Astrocyte (in vitro differentiated cells and primary cell): ENCODE measurements at regions not wholly inside any gene's neighbourhood (a gene's known extent, or its start where the extent isn't known, plus 50 kb on each side); places are given as distances from the start of the nearest gene placed in this dataset.
A peak's percentile ranks its signal among the peaks of the same experiment; 100 is the strongest.

Experiments used
- DNase-seq: peaks from one replicate; pipeline ENCODE4 v3.0.0-alpha.2; 2010; ENCODE audit warnings: low read depth
- FAIRE-seq: peaks from 2 replicates; lab custom pipeline; 2011; peaks lifted over from hg19 to GRCh38; lab: Jason Lieb, UNC
- H2AFZ ChIP-seq: 2 replicates; pipeline ENCODE4 v1.6.0; 2012; ENCODE audit warnings: low read depth, low read length, inconsistent platforms
- H3K27ac ChIP-seq: 2 replicates; pipeline ENCODE4 v1.5.1; 2011; ENCODE audit warnings: low read depth, low read length, inconsistent platforms
- H3K27me3 ChIP-seq: 2 replicates; pipeline ENCODE4 v1.6.0; 2011; ENCODE audit warnings: low read length, inconsistent platforms; ENCODE audit not compliant: insufficient read depth
- H3K36me3 ChIP-seq: 2 replicates; pipeline ENCODE4 v1.5.1; 2011; ENCODE audit warnings: low read length, inconsistent platforms; ENCODE audit not compliant: insufficient read depth
- H3K4me1 ChIP-seq: 2 replicates; pipeline ENCODE4 v1.5.1; 2011; ENCODE audit warnings: low read length, inconsistent platforms; ENCODE audit not compliant: insufficient read depth
- H3K4me2 ChIP-seq: 2 replicates; pipeline ENCODE4 v1.6.0; 2012; ENCODE audit warnings: low read length, inconsistent platforms
- H3K4me3 ChIP-seq: 2 replicates; pipeline ENCODE4 v1.5.1; 2011; ENCODE audit warnings: low read depth, mild to moderate bottlenecking, low read length, inconsistent platforms; ENCODE audit not compliant: insufficient read depth
- H3K79me2 ChIP-seq: 2 replicates; pipeline ENCODE4 v1.6.0; 2012; ENCODE audit warnings: mild to moderate bottlenecking, low read length, inconsistent platforms; ENCODE audit not compliant: insufficient read depth
- H3K9ac ChIP-seq: 2 replicates; pipeline ENCODE4 v1.6.0; 2012; ENCODE audit warnings: mild to moderate bottlenecking, low read length, inconsistent platforms
- H3K9me3 ChIP-seq: 2 replicates; pipeline ENCODE4 v1.5.1; 2012; ENCODE audit warnings: low read depth, mild to moderate bottlenecking, low read length, inconsistent platforms; ENCODE audit not compliant: insufficient read depth
- H4K20me1 ChIP-seq: 2 replicates; pipeline ENCODE4 v1.6.0; 2012; ENCODE audit warnings: low read length, inconsistent platforms; ENCODE audit not compliant: insufficient read depth
- H3K27ac Mint-ChIP-seq: one replicate; pipeline ENCODE4 v1.8.0; 2021; ENCODE audit warnings: mild to moderate bottlenecking, mixed read lengths; ENCODE audit not compliant: unreplicated experiment
- H3K27me3 Mint-ChIP-seq: one replicate; pipeline ENCODE4 v1.8.0; 2021; ENCODE audit warnings: low read depth, mixed read lengths; ENCODE audit not compliant: unreplicated experiment
- H3K36me3 Mint-ChIP-seq: one replicate; pipeline ENCODE4 v1.8.0; 2021; ENCODE audit warnings: low read depth, mixed read lengths; ENCODE audit not compliant: unreplicated experiment
- H3K4me1 Mint-ChIP-seq: one replicate; pipeline ENCODE4 v1.8.0; 2021; ENCODE audit warnings: low read depth, mixed read lengths; ENCODE audit not compliant: unreplicated experiment
- H3K4me3 Mint-ChIP-seq: one replicate; pipeline ENCODE4 v1.8.0; 2021; ENCODE audit warnings: mild to moderate bottlenecking, moderate library complexity, mixed read lengths; ENCODE audit not compliant: unreplicated experiment
- H3K9me3 Mint-ChIP-seq: one replicate; pipeline ENCODE4 v1.8.0; 2021; ENCODE audit warnings: mild to moderate bottlenecking, mixed read lengths; ENCODE audit not compliant: unreplicated experiment
- EZH2 ChIP-seq: IDR thresholded peaks from 2 replicates; pipeline ENCODE4 v1.6.1; 2012; ENCODE audit warnings: mild to moderate bottlenecking, low read length, inconsistent platforms; ENCODE audit not compliant: insufficient read depth
- TF ChIP-seq, protein P1 (sequence below): IDR thresholded peaks from 2 replicates; pipeline ENCODE4 v1.5.1; 2011; ENCODE audit warnings: low read depth, mild to moderate bottlenecking, inconsistent platforms, low read length, moderate library complexity; ENCODE audit not compliant: insufficient read depth

GRCh38 chr9:82513976-82514735 lies 525.6 kb downstream of the SPATA31D1 start:
- Histone ChIP-seq H3K79me2 (no peaks in the 10 kb centered on the region), H3K9ac (no peak overlapping the region), H3K4me2 (no peak overlapping the region), H3K27me3 (no peaks in the 10 kb centered on the region), H3K4me3 (no peak overlapping the region), H3K4me1 (peaks cover 9% of the 10 kb centered on the region), H3K9me3 (no peaks in the 10 kb centered on the region), H3K36me3 (no peaks in the 10 kb centered on the region), H2AFZ (no peak overlapping the region), H3K27ac (no peak overlapping the region), H4K20me1 (no peaks in the 10 kb centered on the region)
- no peak overlapping the region for H3K27ac Mint-ChIP-seq
- no peak for FAIRE-seq
- DNase-seq = peak; percentile 76
- H3K4me1 Mint-ChIP-seq = no peaks in the 10 kb centered on the region
- no peaks in the 10 kb centered on the region for H3K36me3 Mint-ChIP-seq
- no peaks in the 10 kb centered on the region for H3K9me3 Mint-ChIP-seq
- peaks cover 6% of the 10 kb centered on the region for H3K27me3 Mint-ChIP-seq
- no peak overlapping the region for H3K4me3 Mint-ChIP-seq
- no peak for TF ChIP-seq EZH2
- TF ChIP-seq, protein P1, sequence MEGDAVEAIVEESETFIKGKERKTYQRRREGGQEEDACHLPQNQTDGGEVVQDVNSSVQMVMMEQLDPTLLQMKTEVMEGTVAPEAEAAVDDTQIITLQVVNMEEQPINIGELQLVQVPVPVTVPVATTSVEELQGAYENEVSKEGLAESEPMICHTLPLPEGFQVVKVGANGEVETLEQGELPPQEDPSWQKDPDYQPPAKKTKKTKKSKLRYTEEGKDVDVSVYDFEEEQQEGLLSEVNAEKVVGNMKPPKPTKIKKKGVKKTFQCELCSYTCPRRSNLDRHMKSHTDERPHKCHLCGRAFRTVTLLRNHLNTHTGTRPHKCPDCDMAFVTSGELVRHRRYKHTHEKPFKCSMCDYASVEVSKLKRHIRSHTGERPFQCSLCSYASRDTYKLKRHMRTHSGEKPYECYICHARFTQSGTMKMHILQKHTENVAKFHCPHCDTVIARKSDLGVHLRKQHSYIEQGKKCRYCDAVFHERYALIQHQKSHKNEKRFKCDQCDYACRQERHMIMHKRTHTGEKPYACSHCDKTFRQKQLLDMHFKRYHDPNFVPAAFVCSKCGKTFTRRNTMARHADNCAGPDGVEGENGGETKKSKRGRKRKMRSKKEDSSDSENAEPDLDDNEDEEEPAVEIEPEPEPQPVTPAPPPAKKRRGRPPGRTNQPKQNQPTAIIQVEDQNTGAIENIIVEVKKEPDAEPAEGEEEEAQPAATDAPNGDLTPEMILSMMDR = no peak

DNA sequence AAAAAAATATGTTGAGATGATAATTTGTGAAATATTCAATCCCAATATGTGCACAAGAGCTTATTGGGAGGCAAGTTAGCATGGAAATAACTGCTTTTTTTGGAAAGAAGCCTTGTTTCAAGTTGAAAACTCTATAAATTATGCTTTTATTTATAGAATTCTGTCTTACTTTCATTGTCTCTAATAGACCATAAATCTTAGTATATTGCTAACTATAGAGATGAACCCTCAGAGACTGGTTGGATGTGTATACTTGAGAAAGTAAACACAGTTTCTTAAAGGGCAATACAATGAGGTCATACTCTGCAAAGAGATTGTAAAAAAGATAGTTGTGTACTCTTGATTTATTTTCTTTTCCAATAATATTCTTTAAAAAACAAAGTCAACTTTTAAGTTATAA lies 530.3 kb downstream of the SPATA31D1 start:
- H3K27me3 Mint-ChIP-seq = peaks cover 7% of the 10 kb centered on the region
- H3K27ac ChIP-seq = no peak overlapping the region
- H3K79me2 ChIP-seq = no peaks in the 10 kb centered on the region
- H3K36me3 Mint-ChIP-seq = no peaks in the 10 kb centered on the region
- no peak overlapping the region for H3K4me3 Mint-ChIP-seq
- H3K27ac Mint-ChIP-seq = no peak overlapping the region
- no peak overlapping the region for H3K4me3 ChIP-seq
- no peaks in the 10 kb centered on the region for H3K4me1 ChIP-seq
- H3K27me3 ChIP-seq = no peaks in the 10 kb centered on the region
- TF ChIP-seq, protein P1 = no peak
- no peak for TF ChIP-seq EZH2
- H3K36me3 ChIP-seq = no peaks in the 10 kb centered on the region
- no peaks in the 10 kb centered on the region for H3K4me1 Mint-ChIP-seq
- no peak overlapping the region for H3K9ac ChIP-seq
- DNase-seq (no peak), FAIRE-seq (no peak)
- no peak overlapping the region for H2AFZ ChIP-seq
- no peaks in the 10 kb centered on the region for H3K9me3 Mint-ChIP-seq
- no peak overlapping the region for H3K4me2 ChIP-seq
- no peaks in the 10 kb centered on the region for H3K9me3 ChIP-seq
- no peaks in the 10 kb centered on the region for H4K20me1 ChIP-seq

DNA sequence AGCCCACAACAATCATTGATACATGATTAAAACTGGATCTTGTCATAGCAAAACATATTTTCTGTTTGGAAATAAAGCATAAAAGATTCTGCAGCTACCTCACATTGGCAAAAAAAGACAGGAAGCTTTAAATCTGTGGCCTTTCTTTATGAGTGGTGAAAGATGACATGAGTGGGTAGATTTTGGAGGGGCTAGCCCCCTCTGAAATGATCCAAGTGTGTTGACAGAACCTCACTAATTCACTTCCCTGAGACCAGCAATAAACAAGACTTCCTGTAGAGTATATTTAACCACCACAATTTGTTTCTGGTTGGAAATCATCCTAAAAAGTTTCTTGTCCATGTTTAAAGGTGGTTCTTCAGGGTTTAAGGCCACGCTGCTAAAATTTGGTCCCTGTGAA lies 530.8 kb downstream of the SPATA31D1 start:
- Mint-ChIP-seq H3K4me1 (no peaks in the 10 kb centered on the region), H3K27ac (no peak overlapping the region), H3K9me3 (no peaks in the 10 kb centered on the region), H3K4me3 (no peak overlapping the region), H3K27me3 (peaks cover 7% of the 10 kb centered on the region), H3K36me3 (no peaks in the 10 kb centered on the region)
- DNase-seq (no peak), FAIRE-seq (no peak)
- TF ChIP-seq EZH2 = no peak
- TF ChIP-seq, protein P1 = no peak
- Histone ChIP-seq H2AFZ (no peak overlapping the region), H3K27ac (no peak overlapping the region), H3K9ac (no peak overlapping the region), H3K36me3 (no peaks in the 10 kb centered on the region), H3K4me2 (no peak overlapping the region), H3K9me3 (no peaks in the 10 kb centered on the region), H3K4me1 (no peaks in the 10 kb centered on the region), H3K79me2 (no peaks in the 10 kb centered on the region), H3K27me3 (no peaks in the 10 kb centered on the region), H4K20me1 (no peaks in the 10 kb centered on the region), H3K4me3 (no peak overlapping the region)
